ENCODE measurements at regions not wholly inside any gene's neighbourhood (a gene's known extent, or its start where the extent isn't known, plus 50 kb on each side); places are given as distances from the start of the nearest gene placed in this dataset.

DNA sequence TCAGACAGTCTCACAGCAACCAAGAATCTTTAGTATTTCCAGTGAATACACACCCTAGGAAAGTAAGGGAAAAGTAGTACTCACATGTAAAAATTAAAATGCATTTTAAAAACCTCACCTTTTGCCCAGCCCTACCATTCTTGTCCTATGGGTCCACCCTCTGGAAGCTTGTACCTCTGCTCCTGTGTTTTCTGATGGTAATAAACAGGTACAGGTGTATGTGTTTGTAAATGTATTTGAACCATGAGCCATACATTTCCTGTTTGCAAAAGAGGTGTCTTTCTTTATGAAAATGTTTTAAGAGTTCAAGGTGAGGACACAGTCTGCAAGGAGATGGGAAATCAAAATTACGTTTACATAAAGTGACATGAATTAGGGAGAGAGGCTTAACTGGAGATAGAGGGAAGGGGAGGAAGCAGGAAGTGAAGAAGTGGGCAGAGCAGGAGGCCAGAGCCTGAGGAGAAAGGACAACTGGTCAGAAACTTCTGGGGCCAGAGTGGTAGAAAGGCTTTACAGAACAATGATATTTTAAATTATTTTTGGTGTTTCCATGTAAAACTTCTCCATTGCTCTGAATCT, 52.0 kb upstream of the IVNS1ABP start:
- Histone ChIP-seq H2AFZ (ENCODE audit: low read length) (no peak overlapping the region), H3F3A (ENCODE audit: low read length, unreplicated experiment) (peaks cover 3% of the 10 kb centered on the region), H3K4me2 (ENCODE audit: low read length) (peak overlapping the region; percentile 41; the same call in 1 of the 2 replicates), H3K9me3 (ENCODE audit: low read length) (no peaks in the 10 kb centered on the region), H3K27ac (ENCODE audit: low read length) (peak overlapping the region; percentile 69), H3K9me2 (replicated peaks; ENCODE audit: low read length) (no peaks in the 10 kb centered on the region), H4K20me1 (ENCODE audit: low read length) (no peaks in the 10 kb centered on the region), H3K4me3 (ENCODE audit: low read length) (no peak overlapping the region), H3K36me3 (ENCODE audit: low read depth, low read length) (no peaks in the 10 kb centered on the region), H3K27me3 (ENCODE audit: low read length) (no peaks in the 10 kb centered on the region), H3K79me2 (ENCODE audit: low read length) (no peaks in the 10 kb centered on the region), H3K9ac (ENCODE audit: low read length) (no peak overlapping the region), H3K4me1 (ENCODE audit: insufficient read depth, low read length) (peaks cover 43% of the 10 kb centered on the region)
- ChIA-PET CTCF (no interaction called here), POLR2A (ENCODE audit: unreplicated experiment) (no interaction called here)
- TF ChIP-seq EZH2phosphoT487 (IDR thresholded peaks at IDR 0.05; ENCODE audit: borderline replicate concordance, low read length) (no peak), EZH2 (IDR thresholded peaks at IDR 0.05; ENCODE audit: low read length, unreplicated experiment) (no peak)
- TF ChIP-seq, protein P1, sequence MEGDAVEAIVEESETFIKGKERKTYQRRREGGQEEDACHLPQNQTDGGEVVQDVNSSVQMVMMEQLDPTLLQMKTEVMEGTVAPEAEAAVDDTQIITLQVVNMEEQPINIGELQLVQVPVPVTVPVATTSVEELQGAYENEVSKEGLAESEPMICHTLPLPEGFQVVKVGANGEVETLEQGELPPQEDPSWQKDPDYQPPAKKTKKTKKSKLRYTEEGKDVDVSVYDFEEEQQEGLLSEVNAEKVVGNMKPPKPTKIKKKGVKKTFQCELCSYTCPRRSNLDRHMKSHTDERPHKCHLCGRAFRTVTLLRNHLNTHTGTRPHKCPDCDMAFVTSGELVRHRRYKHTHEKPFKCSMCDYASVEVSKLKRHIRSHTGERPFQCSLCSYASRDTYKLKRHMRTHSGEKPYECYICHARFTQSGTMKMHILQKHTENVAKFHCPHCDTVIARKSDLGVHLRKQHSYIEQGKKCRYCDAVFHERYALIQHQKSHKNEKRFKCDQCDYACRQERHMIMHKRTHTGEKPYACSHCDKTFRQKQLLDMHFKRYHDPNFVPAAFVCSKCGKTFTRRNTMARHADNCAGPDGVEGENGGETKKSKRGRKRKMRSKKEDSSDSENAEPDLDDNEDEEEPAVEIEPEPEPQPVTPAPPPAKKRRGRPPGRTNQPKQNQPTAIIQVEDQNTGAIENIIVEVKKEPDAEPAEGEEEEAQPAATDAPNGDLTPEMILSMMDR (conservative IDR thresholded peaks at IDR 0.05; ENCODE audit: low read depth, low read length) = no peak
- ATAC-seq (no peak), DNase-seq (no peak)
- intact Hi-C loops (cut with micrococcal nuclease) = no loop called here
- no TSS peak for BruUV-seq (replicated peaks)

DNA sequence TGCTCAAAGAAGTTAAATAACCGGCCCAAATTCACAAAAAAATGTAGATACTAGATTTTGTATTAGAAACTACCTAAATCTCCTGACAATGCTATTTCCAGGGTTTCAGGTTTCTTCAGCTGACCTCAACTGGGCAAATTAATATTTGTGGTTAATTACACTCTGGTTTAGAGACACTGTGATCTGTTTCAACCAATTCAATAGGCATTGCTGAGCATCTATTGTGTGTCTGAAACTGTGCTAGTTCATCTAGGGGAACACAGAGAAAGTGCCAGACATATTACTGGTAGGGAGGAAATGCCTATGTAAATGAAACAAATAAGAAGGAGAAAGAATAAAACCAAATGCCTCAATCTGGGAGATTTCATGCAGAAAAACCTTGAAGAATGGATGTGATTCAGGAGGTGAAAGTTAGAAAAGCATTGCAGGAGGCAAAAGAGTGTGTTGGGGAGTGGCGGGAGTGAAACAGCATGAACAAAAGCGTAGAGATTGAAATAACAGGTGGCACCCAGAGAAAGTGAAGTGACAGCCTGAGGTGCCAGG, 51.3 kb upstream of the IVNS1ABP start:
- DNase-seq (no peak), ATAC-seq (no peak)
- Histone ChIP-seq H3K4me2 (ENCODE audit: low read length) (no peak overlapping the region), H3K27me3 (ENCODE audit: low read length) (no peaks in the 10 kb centered on the region), H3K9me3 (ENCODE audit: low read length) (no peaks in the 10 kb centered on the region), H3K4me3 (ENCODE audit: low read length) (no peak overlapping the region), H3K4me1 (ENCODE audit: insufficient read depth, low read length) (peaks cover 37% of the 10 kb centered on the region), H2AFZ (ENCODE audit: low read length) (no peak overlapping the region), H3F3A (ENCODE audit: low read length, unreplicated experiment) (peaks cover 3% of the 10 kb centered on the region), H3K79me2 (ENCODE audit: low read length) (no peaks in the 10 kb centered on the region), H4K20me1 (ENCODE audit: low read length) (no peaks in the 10 kb centered on the region), H3K9ac (ENCODE audit: low read length) (no peak overlapping the region), H3K36me3 (ENCODE audit: low read depth, low read length) (no peaks in the 10 kb centered on the region), H3K27ac (ENCODE audit: low read length) (no peak overlapping the region), H3K9me2 (replicated peaks; ENCODE audit: low read length) (no peaks in the 10 kb centered on the region)
- intact Hi-C loops (cut with micrococcal nuclease) = no loop called here
- ChIA-PET POLR2A (ENCODE audit: unreplicated experiment) (no interaction called here), CTCF (no interaction called here)
- TF ChIP-seq EZH2phosphoT487 (IDR thresholded peaks at IDR 0.05; ENCODE audit: borderline replicate concordance, low read length) (no peak), EZH2 (IDR thresholded peaks at IDR 0.05; ENCODE audit: low read length, unreplicated experiment) (no peak)
- TF ChIP-seq, protein P1 (conservative IDR thresholded peaks at IDR 0.05; ENCODE audit: low read depth, low read length) = no peak
- BruUV-seq (replicated peaks) = no TSS peak

DNA sequence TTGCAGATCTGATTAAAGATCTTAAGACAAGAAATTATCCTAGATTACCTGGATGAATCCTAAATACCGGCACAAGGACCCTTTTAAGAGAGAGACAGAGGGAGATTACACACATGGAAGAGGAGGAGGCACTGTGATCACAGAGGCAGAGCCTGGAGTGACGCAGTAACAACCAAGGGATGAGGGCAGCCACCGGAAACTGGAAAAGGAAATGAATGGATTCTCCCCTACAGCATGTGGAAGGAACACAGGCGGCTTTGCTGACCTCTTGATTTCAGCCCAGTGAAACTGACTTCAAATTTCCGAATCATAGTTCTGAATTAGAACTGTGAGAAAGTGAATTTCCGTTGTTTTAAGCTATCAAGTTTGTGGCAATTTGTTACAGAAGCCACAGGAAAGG, 50.2 kb upstream of the IVNS1ABP start:
- peaks cover 3% of the 10 kb centered on the region for H3F3A ChIP-seq (ENCODE audit: low read length, unreplicated experiment)
- ATAC-seq (no peak), DNase-seq (no peak)
- H3K36me3 ChIP-seq (ENCODE audit: low read depth, low read length) = no peaks in the 10 kb centered on the region
- H3K27ac ChIP-seq (ENCODE audit: low read length) = no peak overlapping the region
- no peak for TF ChIP-seq EZH2phosphoT487 (IDR thresholded peaks at IDR 0.05; ENCODE audit: borderline replicate concordance, low read length)
- TF ChIP-seq, protein P1 (conservative IDR thresholded peaks at IDR 0.05; ENCODE audit: low read depth, low read length) = no peak
- no peak for TF ChIP-seq EZH2 (IDR thresholded peaks at IDR 0.05; ENCODE audit: low read length, unreplicated experiment)
- H3K9me3 ChIP-seq (ENCODE audit: low read length) = no peaks in the 10 kb centered on the region
- POLR2A ChIA-PET (ENCODE audit: unreplicated experiment) = no interaction called here
- H3K9me2 ChIP-seq (replicated peaks; ENCODE audit: low read length) = no peaks in the 10 kb centered on the region
- H2AFZ ChIP-seq (ENCODE audit: low read length) = peak overlapping the region; percentile 28
- BruUV-seq (replicated peaks) = no TSS peak
- H3K27me3 ChIP-seq (ENCODE audit: low read length) = no peaks in the 10 kb centered on the region
- CTCF ChIA-PET = no interaction called here
- no peaks in the 10 kb centered on the region for H4K20me1 ChIP-seq (ENCODE audit: low read length)
- H3K79me2 ChIP-seq (ENCODE audit: low read length) = no peaks in the 10 kb centered on the region
- intact Hi-C loops (cut with micrococcal nuclease) = no loop called here
- H3K4me2 ChIP-seq (ENCODE audit: low read length) = peak overlapping the region; percentile 66; the same call in 1 of the 2 replicates
- peaks cover 30% of the 10 kb centered on the region for H3K4me1 ChIP-seq (ENCODE audit: insufficient read depth, low read length)
- no peak overlapping the region for H3K9ac ChIP-seq (ENCODE audit: low read length)
- no peak overlapping the region for H3K4me3 ChIP-seq (ENCODE audit: low read length)

Measured in PC-3 (cell line).